Right cardiac atrium (tissue), 5 donors: ENCODE measurements at regions not wholly inside any gene's neighbourhood (a gene's known extent, or its start where the extent isn't known, plus 50 kb on each side); places are given as distances from the start of the nearest gene placed in this dataset.

Experiments used
- ATAC-seq, 2 donors: fragments of 200-7000 bp; cut with Tn5 transposase; one replicate each; pipeline versions ENCODE4 v1.8.0 to v1.9.1; 2020; ENCODE audit warnings: moderate library complexity in 2 of 2, mild to moderate bottlenecking in 1 of 2
- DNase-seq, 3 donors: peaks; one replicate each; pipeline ENCODE4 v3.0.0-alpha.2; 2020
- H3K27ac ChIP-seq: one replicate; pipeline ENCODE4 v1.5.1; 2013; ENCODE audit warnings: mild to moderate bottlenecking, low read length, control low read depth, moderate library complexity
- H3K27me3 ChIP-seq: one replicate; pipeline ENCODE4 v1.6.1; 2013; ENCODE audit not compliant: control insufficient read depth, insufficient read depth
- H3K4me1 ChIP-seq: one replicate; pipeline ENCODE4 v1.6.1; 2013; ENCODE audit warnings: low read length; ENCODE audit not compliant: control insufficient read depth, insufficient read depth
- H3K4me3 ChIP-seq: one replicate; pipeline ENCODE4 v1.5.1; 2013; ENCODE audit warnings: low read length, control low read depth
- H3K9me3 ChIP-seq: one replicate; pipeline ENCODE4 v1.6.1; 2013; ENCODE audit warnings: low read length; ENCODE audit not compliant: control insufficient read depth
- WGBS: extraction: QIAGEN DNeasy Blood & Tissue Kit; methylation state at CpG from one replicate; pipeline ENCODE4 v1.1.7; 2013; 5-methylcytosine and 5-hydroxymethylcytosine counted together
- intact Hi-C, 4 donors: fragments of 100-400 bp; cut with DNase I; formaldehyde crosslinking; loops; one replicate each; pipeline versions ENCODE4 v1.11.0 to v1.14.0; 2022 to 2023
- donor health status: healthy with polysubstance abuse.
- donor health status: DM: no; HTN: yes; CAD: no.
- donor health status: DM: no; HTN: no; CAD: no.
- donor health status: DM: no; HTN: yes; CAD: no; lungs with severe emphysema.
- donor health status: DM: yes; HTN: yes; CAD: no.

- intact Hi-C loops: no loop called here
- DNase-seq (no peak), ATAC-seq (no peak)
- Histone ChIP-seq H3K4me1 (no peaks in the 10 kb centered on the region), H3K27ac (no peak overlapping the region), H3K9me3 (no peaks in the 10 kb centered on the region), H3K4me3 (no peak overlapping the region), H3K27me3 (no peaks in the 10 kb centered on the region)
- WGBS: 72% methylated on average over 1 of the region's 1 CpG
Observed at GRCh38 chr9:118503236-118503635, 799.0 kb downstream of the TLR4 start.

- no peaks in the 10 kb centered on the region for H3K9me3 ChIP-seq
- H3K27me3 ChIP-seq: no peaks in the 10 kb centered on the region
- DNase-seq (no peak), ATAC-seq (no peak)
- 89% methylated on average over 4 of the region's 4 CpGs for WGBS
- no peaks in the 10 kb centered on the region for H3K4me1 ChIP-seq
- H3K27ac ChIP-seq: no peak overlapping the region
- no peak overlapping the region for H3K4me3 ChIP-seq
- intact Hi-C loops: no loop called here
Observed at GRCh38 chr9:118510711-118511110, 806.5 kb downstream of the TLR4 start.

- H3K27me3 ChIP-seq: no peaks in the 10 kb centered on the region
- no peak overlapping the region for H3K27ac ChIP-seq
- no peaks in the 10 kb centered on the region for H3K4me1 ChIP-seq
- DNase-seq (no peak), ATAC-seq (no peak)
- intact Hi-C loops: no loop called here
- 49% methylated on average over 5 of the region's 5 CpGs for WGBS
- H3K9me3 ChIP-seq: no peaks in the 10 kb centered on the region
- H3K4me3 ChIP-seq: no peak overlapping the region
Observed at GRCh38 chr9:118515947-118516346, 811.7 kb downstream of the TLR4 start.

GRCh38 chr9:118521261-118521660 is 817.1 kb downstream of the TLR4 start:
- 61% methylated on average over 3 of the region's 3 CpGs for WGBS
- intact Hi-C loops: no loop called here

GRCh38 chr9:118522093-118523028 is 818.2 kb downstream of the TLR4 start:
- H3K4me3 ChIP-seq: no peak overlapping the region
- intact Hi-C loops: no loop called here
- no peaks in the 10 kb centered on the region for H3K9me3 ChIP-seq
- ATAC-seq: peak; percentile 55 to 82
- H3K4me1 ChIP-seq: no peaks in the 10 kb centered on the region
- DNase-seq: peak in 2 of 3 donors; percentile 32 to 46
- H3K27ac ChIP-seq: no peak overlapping the region
- 34% methylated on average over 9 of the region's 9 CpGs for WGBS
- H3K27me3 ChIP-seq: no peaks in the 10 kb centered on the region

More at GRCh38 chr9:118521261-118521660, 817.1 kb downstream of the TLR4 start:
- no peak for DNase-seq
- no peak overlapping the region for H3K27ac ChIP-seq
- H3K27me3 ChIP-seq: no peaks in the 10 kb centered on the region
- H3K9me3 ChIP-seq: no peaks in the 10 kb centered on the region
- no peaks in the 10 kb centered on the region for H3K4me1 ChIP-seq
- no peak for ATAC-seq
- no peak overlapping the region for H3K4me3 ChIP-seq

GRCh38 chr9:118527261-118527660 is 823.1 kb downstream of the TLR4 start:
- no peak for DNase-seq
- no peaks in the 10 kb centered on the region for H3K27me3 ChIP-seq
- 83% methylated on average over 1 of the region's 1 CpG for WGBS
- intact Hi-C loops: no loop called here
- H3K4me3 ChIP-seq: no peak overlapping the region
- peaks cover 4% of the 10 kb centered on the region for H3K4me1 ChIP-seq
- ATAC-seq: no peak
- no peaks in the 10 kb centered on the region for H3K9me3 ChIP-seq
- no peak overlapping the region for H3K27ac ChIP-seq

GRCh38 chr9:118529210-118529609 is 825.0 kb downstream of the TLR4 start:
- WGBS: 4% methylated on average over 3 of the region's 3 CpGs
- Histone ChIP-seq H3K4me3 (no peak overlapping the region), H3K4me1 (peaks cover 4% of the 10 kb centered on the region), H3K27ac (no peak overlapping the region), H3K27me3 (no peaks in the 10 kb centered on the region), H3K9me3 (no peaks in the 10 kb centered on the region)
- intact Hi-C loops: no loop called here
- DNase-seq: no peak
- peak; percentile 84 to 98 for ATAC-seq

GRCh38 chr9:118529624-118530214 is 825.5 kb downstream of the TLR4 start:
- H3K9me3 ChIP-seq: no peaks in the 10 kb centered on the region
- ATAC-seq: peak in 1 of 2 donors; percentile 56
- intact Hi-C loops: no loop called here
- peaks cover 4% of the 10 kb centered on the region for H3K4me1 ChIP-seq
- 34% methylated on average over 2 of the region's 2 CpGs for WGBS
- DNase-seq: no peak
- no peak overlapping the region for H3K27ac ChIP-seq
- no peak overlapping the region for H3K4me3 ChIP-seq
- no peaks in the 10 kb centered on the region for H3K27me3 ChIP-seq

GRCh38 chr9:118532592-118532991 is 828.4 kb downstream of the TLR4 start:
- intact Hi-C loops: no loop called here
- 94% methylated on average over 1 of the region's 1 CpG for WGBS

GRCh38 chr9:118533101-118533500 is 828.9 kb downstream of the TLR4 start:
- intact Hi-C loops: no loop called here
- no peak for DNase-seq
- peaks cover 4% of the 10 kb centered on the region for H3K4me1 ChIP-seq
- H3K27me3 ChIP-seq: no peaks in the 10 kb centered on the region
- no peak overlapping the region for H3K4me3 ChIP-seq
- no peak overlapping the region for H3K27ac ChIP-seq
- 70% methylated on average over 3 of the region's 3 CpGs for WGBS
- no peak for ATAC-seq
- no peaks in the 10 kb centered on the region for H3K9me3 ChIP-seq

More at GRCh38 chr9:118532592-118532991, 828.4 kb downstream of the TLR4 start:
- Histone ChIP-seq H3K27me3 (no peaks in the 10 kb centered on the region), H3K9me3 (no peaks in the 10 kb centered on the region), H3K27ac (no peak overlapping the region), H3K4me3 (no peak overlapping the region), H3K4me1 (peaks cover 4% of the 10 kb centered on the region)
- DNase-seq (no peak), ATAC-seq (no peak)

GRCh38 chr9:118533850-118534249 is 829.6 kb downstream of the TLR4 start:
- H3K27ac ChIP-seq: no peak overlapping the region
- no peak overlapping the region for H3K4me3 ChIP-seq
- no peaks in the 10 kb centered on the region for H3K9me3 ChIP-seq
- no peak for DNase-seq
- no peaks in the 10 kb centered on the region for H3K27me3 ChIP-seq
- intact Hi-C loops: no loop called here
- H3K4me1 ChIP-seq: peaks cover 1% of the 10 kb centered on the region
- WGBS: 64% methylated on average over 3 of the region's 3 CpGs
- no peak for ATAC-seq
